OCI-LY3 (cell line): ENCODE measurements at regions not wholly inside any gene's neighbourhood (a gene's known extent, or its start where the extent isn't known, plus 50 kb on each side); places are given as distances from the start of the nearest gene placed in this dataset.

ENCODE experiments used
- EZH2phosphoT487 ChIP-seq: fragments of 200-600 bp; shearing (Covaris generic); IDR thresholded peaks from 2 replicates; pipeline ENCODE4 v1.6.1; 2018; ENCODE audit warnings: antibody characterized with exemption, mixed run types, low read depth
- TF ChIP-seq, protein P1 (sequence below): fragments of 200-600, 300-600 bp; sonication (generic); IDR thresholded peaks from 2 replicates; pipeline ENCODE4 v1.5.1; 2014; ENCODE audit warnings: antibody characterized with exemption, low read length, low read depth

DNA sequence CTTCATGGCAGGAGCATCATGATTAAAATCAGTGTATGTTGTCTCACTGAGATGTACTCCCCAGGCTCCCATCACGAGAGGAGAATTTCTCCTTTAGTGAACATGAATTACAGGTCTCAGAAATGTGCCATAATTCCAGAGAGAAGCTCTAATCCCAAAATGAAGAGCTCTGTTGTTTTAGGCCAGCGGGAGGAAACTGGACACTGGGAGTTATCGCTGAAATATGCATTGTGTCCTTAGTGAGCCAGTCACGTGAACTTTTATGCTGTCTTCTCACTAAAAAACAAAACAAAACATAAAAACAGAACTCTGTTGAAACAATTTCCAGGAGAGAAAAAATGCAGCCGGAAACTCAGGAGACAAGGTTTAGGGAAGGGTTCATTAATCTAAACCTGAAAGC is 315.7 kb upstream of the NT5E start:
- TF ChIP-seq, protein P1, sequence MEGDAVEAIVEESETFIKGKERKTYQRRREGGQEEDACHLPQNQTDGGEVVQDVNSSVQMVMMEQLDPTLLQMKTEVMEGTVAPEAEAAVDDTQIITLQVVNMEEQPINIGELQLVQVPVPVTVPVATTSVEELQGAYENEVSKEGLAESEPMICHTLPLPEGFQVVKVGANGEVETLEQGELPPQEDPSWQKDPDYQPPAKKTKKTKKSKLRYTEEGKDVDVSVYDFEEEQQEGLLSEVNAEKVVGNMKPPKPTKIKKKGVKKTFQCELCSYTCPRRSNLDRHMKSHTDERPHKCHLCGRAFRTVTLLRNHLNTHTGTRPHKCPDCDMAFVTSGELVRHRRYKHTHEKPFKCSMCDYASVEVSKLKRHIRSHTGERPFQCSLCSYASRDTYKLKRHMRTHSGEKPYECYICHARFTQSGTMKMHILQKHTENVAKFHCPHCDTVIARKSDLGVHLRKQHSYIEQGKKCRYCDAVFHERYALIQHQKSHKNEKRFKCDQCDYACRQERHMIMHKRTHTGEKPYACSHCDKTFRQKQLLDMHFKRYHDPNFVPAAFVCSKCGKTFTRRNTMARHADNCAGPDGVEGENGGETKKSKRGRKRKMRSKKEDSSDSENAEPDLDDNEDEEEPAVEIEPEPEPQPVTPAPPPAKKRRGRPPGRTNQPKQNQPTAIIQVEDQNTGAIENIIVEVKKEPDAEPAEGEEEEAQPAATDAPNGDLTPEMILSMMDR = no peak
- TF ChIP-seq EZH2phosphoT487 = no peak
